ENCODE measurements at regions not wholly inside any gene's neighbourhood (a gene's known extent, or its start where the extent isn't known, plus 50 kb on each side); places are given as distances from the start of the nearest gene placed in this dataset.

DNA sequence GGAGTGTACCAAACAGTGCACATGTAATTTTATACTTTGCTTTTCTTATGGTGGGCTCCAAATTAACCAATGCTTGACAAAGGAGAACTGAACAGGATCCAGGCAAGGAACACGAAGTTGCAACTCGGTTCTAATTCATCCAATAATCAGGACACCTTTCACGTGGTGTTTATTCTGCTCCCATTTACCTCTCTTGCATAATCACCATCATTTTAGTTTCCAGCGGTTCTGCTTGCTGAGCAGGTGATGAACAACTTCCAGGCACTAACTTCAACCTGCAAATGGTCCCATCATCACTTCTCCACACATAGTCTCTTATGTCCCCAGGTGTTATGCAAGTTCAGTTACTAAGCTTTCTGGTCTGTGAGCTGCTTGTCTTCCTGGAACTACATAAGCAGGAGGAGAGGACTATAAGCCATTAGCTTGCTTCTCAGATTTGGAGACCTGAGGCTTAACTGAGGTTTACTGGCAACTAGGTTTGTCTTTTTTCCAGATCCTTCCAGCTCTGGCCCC lies 326.8 kb upstream of the SLC30A5 start:
- no TSS peak for BruUV-seq (replicated peaks)
- intact Hi-C loops (cut with micrococcal nuclease; ENCODE audit: unreplicated experiment): no loop called here
- Histone ChIP-seq H3K9me3 (ENCODE audit: control insufficient read depth, insufficient read depth, low read depth, low read length) (no peaks in the 10 kb centered on the region), H3K4me1 (ENCODE audit: control insufficient read depth, insufficient read depth, low read length) (no peaks in the 10 kb centered on the region), H3K27ac (ENCODE audit: low read length) (no peak overlapping the region), H3K27me3 (ENCODE audit: control insufficient read depth, insufficient read depth, low read length) (no peaks in the 10 kb centered on the region), H3K4me3 (ENCODE audit: low read depth in 2 of 2, low read length in 2 of 2) (no peak overlapping the region), H3K36me3 (ENCODE audit: control insufficient read depth, insufficient read depth, low read length) (no peaks in the 10 kb centered on the region)
- ChIA-PET POLR2A (no interaction called here), CTCF (no interaction called here)
- in situ Hi-C loops (cut with HindIII; ENCODE audit: low pct_unique_long_range_greater_than_20kb, low sequenced_read_pairs): no loop called here
- ATAC-seq (no peak), DNase-seq (ENCODE audit: low read depth, low spot score) (no peak)
- TF ChIP-seq TCF7L2 (IDR thresholded peaks at IDR 0.05; ENCODE audit: low read depth, low read length) (no peak), SIN3A (IDR thresholded peaks at IDR 0.05; ENCODE audit: borderline replicate concordance, insufficient read depth, low read depth, low read length) (no peak), POLR2AphosphoS5 (IDR thresholded peaks at IDR 0.05; ENCODE audit: low read depth, low read length) (no peak)
- TF ChIP-seq, protein P1, sequence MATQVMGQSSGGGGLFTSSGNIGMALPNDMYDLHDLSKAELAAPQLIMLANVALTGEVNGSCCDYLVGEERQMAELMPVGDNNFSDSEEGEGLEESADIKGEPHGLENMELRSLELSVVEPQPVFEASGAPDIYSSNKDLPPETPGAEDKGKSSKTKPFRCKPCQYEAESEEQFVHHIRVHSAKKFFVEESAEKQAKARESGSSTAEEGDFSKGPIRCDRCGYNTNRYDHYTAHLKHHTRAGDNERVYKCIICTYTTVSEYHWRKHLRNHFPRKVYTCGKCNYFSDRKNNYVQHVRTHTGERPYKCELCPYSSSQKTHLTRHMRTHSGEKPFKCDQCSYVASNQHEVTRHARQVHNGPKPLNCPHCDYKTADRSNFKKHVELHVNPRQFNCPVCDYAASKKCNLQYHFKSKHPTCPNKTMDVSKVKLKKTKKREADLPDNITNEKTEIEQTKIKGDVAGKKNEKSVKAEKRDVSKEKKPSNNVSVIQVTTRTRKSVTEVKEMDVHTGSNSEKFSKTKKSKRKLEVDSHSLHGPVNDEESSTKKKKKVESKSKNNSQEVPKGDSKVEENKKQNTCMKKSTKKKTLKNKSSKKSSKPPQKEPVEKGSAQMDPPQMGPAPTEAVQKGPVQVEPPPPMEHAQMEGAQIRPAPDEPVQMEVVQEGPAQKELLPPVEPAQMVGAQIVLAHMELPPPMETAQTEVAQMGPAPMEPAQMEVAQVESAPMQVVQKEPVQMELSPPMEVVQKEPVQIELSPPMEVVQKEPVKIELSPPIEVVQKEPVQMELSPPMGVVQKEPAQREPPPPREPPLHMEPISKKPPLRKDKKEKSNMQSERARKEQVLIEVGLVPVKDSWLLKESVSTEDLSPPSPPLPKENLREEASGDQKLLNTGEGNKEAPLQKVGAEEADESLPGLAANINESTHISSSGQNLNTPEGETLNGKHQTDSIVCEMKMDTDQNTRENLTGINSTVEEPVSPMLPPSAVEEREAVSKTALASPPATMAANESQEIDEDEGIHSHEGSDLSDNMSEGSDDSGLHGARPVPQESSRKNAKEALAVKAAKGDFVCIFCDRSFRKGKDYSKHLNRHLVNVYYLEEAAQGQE (IDR thresholded peaks at IDR 0.05; ENCODE audit: insufficient read depth in 1 of 2, low read depth in 2 of 2, low read length in 1 of 2): no peak
- TF ChIP-seq, protein P2, sequence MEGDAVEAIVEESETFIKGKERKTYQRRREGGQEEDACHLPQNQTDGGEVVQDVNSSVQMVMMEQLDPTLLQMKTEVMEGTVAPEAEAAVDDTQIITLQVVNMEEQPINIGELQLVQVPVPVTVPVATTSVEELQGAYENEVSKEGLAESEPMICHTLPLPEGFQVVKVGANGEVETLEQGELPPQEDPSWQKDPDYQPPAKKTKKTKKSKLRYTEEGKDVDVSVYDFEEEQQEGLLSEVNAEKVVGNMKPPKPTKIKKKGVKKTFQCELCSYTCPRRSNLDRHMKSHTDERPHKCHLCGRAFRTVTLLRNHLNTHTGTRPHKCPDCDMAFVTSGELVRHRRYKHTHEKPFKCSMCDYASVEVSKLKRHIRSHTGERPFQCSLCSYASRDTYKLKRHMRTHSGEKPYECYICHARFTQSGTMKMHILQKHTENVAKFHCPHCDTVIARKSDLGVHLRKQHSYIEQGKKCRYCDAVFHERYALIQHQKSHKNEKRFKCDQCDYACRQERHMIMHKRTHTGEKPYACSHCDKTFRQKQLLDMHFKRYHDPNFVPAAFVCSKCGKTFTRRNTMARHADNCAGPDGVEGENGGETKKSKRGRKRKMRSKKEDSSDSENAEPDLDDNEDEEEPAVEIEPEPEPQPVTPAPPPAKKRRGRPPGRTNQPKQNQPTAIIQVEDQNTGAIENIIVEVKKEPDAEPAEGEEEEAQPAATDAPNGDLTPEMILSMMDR (IDR thresholded peaks at IDR 0.05): no peak

DNA sequence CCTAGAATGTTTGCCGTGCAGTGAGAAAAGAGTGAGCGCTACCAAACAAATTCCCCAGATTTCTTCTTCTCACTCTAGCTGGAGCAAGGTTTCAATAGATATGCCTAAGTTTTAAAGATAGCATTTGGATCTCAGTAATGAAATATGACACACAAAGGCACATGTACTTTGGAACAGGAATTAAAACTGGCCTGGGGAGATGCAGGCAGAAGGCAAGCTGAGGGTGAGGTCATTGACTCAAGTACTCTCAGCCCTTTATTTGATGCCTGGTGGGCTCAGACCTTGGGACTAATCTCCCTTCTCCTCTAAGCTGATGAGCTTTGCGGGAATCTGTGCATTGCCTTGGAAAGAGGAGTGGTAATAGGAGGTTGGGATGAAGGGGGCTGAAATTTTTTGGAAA lies 323.3 kb upstream of the SLC30A5 start:
- BruUV-seq (replicated peaks): no TSS peak
- DNase-seq (ENCODE audit: low read depth, low spot score) (no peak), ATAC-seq (no peak)
- H3K4me1 ChIP-seq (ENCODE audit: control insufficient read depth, insufficient read depth, low read length): no peaks in the 10 kb centered on the region
- in situ Hi-C loops (cut with HindIII; ENCODE audit: low pct_unique_long_range_greater_than_20kb, low sequenced_read_pairs): no loop called here
- intact Hi-C loops (cut with micrococcal nuclease; ENCODE audit: unreplicated experiment): no loop called here
- H3K36me3 ChIP-seq (ENCODE audit: control insufficient read depth, insufficient read depth, low read length): no peaks in the 10 kb centered on the region
- H3K27me3 ChIP-seq (ENCODE audit: control insufficient read depth, insufficient read depth, low read length): no peaks in the 10 kb centered on the region
- no peak overlapping the region for H3K4me3 ChIP-seq (ENCODE audit: low read depth in 2 of 2, low read length in 2 of 2)
- CTCF ChIA-PET: no interaction called here
- H3K27ac ChIP-seq (ENCODE audit: low read length): no peak overlapping the region
- TF ChIP-seq POLR2AphosphoS5 (IDR thresholded peaks at IDR 0.05; ENCODE audit: low read depth, low read length) (no peak), SIN3A (IDR thresholded peaks at IDR 0.05; ENCODE audit: borderline replicate concordance, insufficient read depth, low read depth, low read length) (no peak), TCF7L2 (IDR thresholded peaks at IDR 0.05; ENCODE audit: low read depth, low read length) (no peak)
- TF ChIP-seq, protein P1 (IDR thresholded peaks at IDR 0.05; ENCODE audit: insufficient read depth in 1 of 2, low read depth in 2 of 2, low read length in 1 of 2): no peak
- TF ChIP-seq, protein P2 (IDR thresholded peaks at IDR 0.05): no peak
- POLR2A ChIA-PET: no interaction called here
- no peaks in the 10 kb centered on the region for H3K9me3 ChIP-seq (ENCODE audit: control insufficient read depth, insufficient read depth, low read depth, low read length)
